Mesenteric fat pad (tissue), 1 donor: ENCODE measurements at regions not wholly inside any gene's neighbourhood (a gene's known extent, or its start where the extent isn't known, plus 50 kb on each side); places are given as distances from the start of the nearest gene placed in this dataset.

ENCODE experiments used
- DNase-seq: peaks from one replicate; pipeline ENCODE4 v3.0.0-alpha.2; 2020; ENCODE audit warnings: low spot score
- donor health status: DM: yes; HTN: yes; CAD: no.

- no peak for DNase-seq
Measured at GRCh38 chr1:48055876-48056764, 58.9 kb upstream of the TRABD2B start.

GRCh38 chr1:48054232-48054631 is 57.0 kb upstream of the TRABD2B start:
- no peak for DNase-seq

GRCh38 chr1:48052923-48053291 is 55.7 kb upstream of the TRABD2B start:
- no peak for DNase-seq

- DNase-seq, result no peak
Measured at GRCh38 chr1:48051466-48052126, 54.4 kb upstream of the TRABD2B start.

GRCh38 chr1:48049823-48050535 is 52.8 kb upstream of the TRABD2B start:
- DNase-seq, result no peak

- no peak for DNase-seq
Measured at GRCh38 chr1:48048980-48049379, 51.8 kb upstream of the TRABD2B start.

- no peak for DNase-seq
Measured at GRCh38 chr1:48048064-48048463, 50.9 kb upstream of the TRABD2B start.

GRCh38 chr1:48047116-48047515 is 49.9 kb upstream of the TRABD2B start:
- DNase-seq, result no peak
